T-helper 17 cell (primary cell): ENCODE measurements at regions not wholly inside any gene's neighbourhood (a gene's known extent, or its start where the extent isn't known, plus 50 kb on each side); places are given as distances from the start of the nearest gene placed in this dataset.
A peak's percentile ranks its signal among the peaks of the same experiment; 100 is the strongest.

ENCODE experiments used
- ATAC-seq: fragments of 150-1000 bp; cut with Tn5 transposase; 2 replicates; pipeline ENCODE4 v1.10.0; 2021; ENCODE audit warnings: mild to moderate bottlenecking, moderate library complexity
- DNase-seq, 3 donors: peaks; one replicate each; pipeline versions ENCODE4 v3.0.0 to v3.0.0-alpha.2; 2020 to 2021
- H3K9me3 ChIP-seq: one replicate; pipeline ENCODE4 v1.7.0; 2013; ENCODE audit warnings: low read length, mild to moderate bottlenecking; ENCODE audit not compliant: control insufficient read depth, poor library complexity, severe bottlenecking
- H3K27ac Mint-ChIP-seq: one replicate; pipeline ENCODE4 v1.8.0; 2022; ENCODE audit warnings: mild to moderate bottlenecking, moderate library complexity, mixed read lengths
- H3K27me3 Mint-ChIP-seq: one replicate; pipeline ENCODE4 v1.8.0; 2022; ENCODE audit warnings: mixed read lengths
- H3K36me3 Mint-ChIP-seq: one replicate; pipeline ENCODE4 v1.8.0; 2022; ENCODE audit warnings: low read depth, mixed read lengths
- H3K4me1 Mint-ChIP-seq: one replicate; pipeline ENCODE4 v1.8.0; 2022; ENCODE audit warnings: mild to moderate bottlenecking, mixed read lengths
- H3K4me3 Mint-ChIP-seq: one replicate; pipeline ENCODE4 v1.8.0; 2022; ENCODE audit warnings: mild to moderate bottlenecking, moderate library complexity, mixed read lengths

DNA sequence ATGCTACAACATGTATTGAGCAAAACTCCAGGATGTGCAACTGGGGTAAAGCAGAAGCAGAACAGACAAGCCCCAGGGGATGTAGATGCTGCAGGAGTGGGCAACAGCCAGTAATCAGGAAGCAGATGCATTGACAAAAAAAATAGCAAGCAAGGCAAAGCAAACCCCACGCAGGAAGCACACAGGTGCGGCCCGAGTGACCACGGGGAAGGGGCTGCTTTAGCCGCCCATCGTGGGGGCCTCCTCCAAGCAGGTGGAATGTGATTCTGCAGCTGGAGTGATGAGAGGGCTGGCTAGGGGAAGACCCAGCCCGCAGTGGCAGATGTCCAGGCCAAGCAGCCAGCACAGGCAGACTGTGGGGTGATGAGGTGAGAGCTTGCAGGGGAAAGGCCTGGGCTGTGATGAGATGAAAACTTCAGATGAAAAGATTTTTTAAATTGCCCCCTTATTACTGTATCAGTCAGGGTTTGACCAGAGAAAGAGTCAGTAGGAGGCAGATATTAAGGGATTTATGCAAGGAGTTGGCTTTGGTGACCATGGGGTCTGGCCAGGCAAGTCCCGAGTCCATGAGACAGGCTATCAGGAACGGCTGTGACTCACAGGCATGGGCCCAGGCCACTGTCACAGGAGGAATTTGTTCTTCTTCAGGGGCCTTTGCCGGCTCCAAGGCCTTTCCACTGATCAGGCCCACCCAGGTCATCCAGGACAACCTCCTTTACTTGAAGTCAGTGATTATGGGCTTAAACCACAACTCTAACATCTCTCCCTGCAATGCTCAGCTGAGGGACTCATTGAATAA is 207.6 kb downstream of the ANKRD60 start:
- H3K27ac Mint-ChIP-seq: no peak overlapping the region
- peak overlapping the region; percentile 47 for H3K4me3 Mint-ChIP-seq
- no peak for ATAC-seq
- H3K9me3 ChIP-seq: no peaks in the 10 kb centered on the region
- H3K36me3 Mint-ChIP-seq: no peaks in the 10 kb centered on the region
- H3K27me3 Mint-ChIP-seq: peaks cover 43% of the 10 kb centered on the region
- no peaks in the 10 kb centered on the region for H3K4me1 Mint-ChIP-seq
- no peak for DNase-seq

- H3K9me3 ChIP-seq: no peaks in the 10 kb centered on the region
- Mint-ChIP-seq H3K27me3 (peaks cover 40% of the 10 kb centered on the region), H3K4me3 (no peak overlapping the region), H3K4me1 (no peaks in the 10 kb centered on the region), H3K27ac (no peak overlapping the region), H3K36me3 (no peaks in the 10 kb centered on the region)
- DNase-seq: no peak
- ATAC-seq: no peak
Measured at GRCh38 chr20:58019850-58020625, 208.4 kb downstream of the ANKRD60 start.

DNA sequence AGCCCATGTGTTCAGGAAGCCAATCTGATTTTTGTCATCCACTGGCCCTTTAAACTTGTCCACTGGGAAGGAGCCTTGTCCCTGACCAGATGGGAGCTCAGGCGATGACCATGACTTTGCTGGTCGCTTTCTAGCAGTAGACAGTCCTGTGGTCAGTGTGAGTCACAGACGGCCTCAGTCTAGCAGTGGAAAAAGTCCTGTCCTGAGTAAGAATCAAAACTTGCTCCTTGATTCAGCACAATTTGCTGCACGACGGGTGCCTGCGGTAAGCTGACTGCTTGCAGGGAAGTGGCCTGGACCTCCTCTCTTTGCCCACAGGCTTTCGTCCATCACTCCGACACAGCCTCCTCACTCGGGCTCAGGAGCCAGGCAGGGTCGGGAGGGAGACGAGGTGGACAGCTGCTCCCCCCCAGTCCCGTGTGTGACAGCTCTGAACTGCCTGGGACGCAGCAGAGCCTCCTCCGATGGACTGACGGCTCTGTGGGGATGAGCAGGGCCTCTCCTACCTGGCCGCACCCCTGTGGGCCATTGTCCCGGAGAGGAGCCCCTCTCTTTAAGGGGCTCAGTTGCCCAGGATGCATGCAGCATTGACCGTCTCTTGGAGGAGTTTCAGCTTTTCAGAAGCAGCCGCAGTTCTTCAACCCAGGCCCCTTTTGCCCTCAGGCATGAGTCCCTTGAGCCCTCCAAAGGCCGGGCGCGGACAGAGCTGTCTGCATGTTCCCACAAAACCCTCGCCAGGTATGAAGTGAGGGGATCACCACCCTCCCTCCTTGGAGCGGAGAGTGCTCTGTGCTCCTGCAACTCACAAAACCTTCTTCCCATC is 209.2 kb downstream of the ANKRD60 start:
- no peaks in the 10 kb centered on the region for H3K36me3 Mint-ChIP-seq
- peaks cover 8% of the 10 kb centered on the region for H3K4me1 Mint-ChIP-seq
- no peak overlapping the region for H3K27ac Mint-ChIP-seq
- no peak overlapping the region for H3K4me3 Mint-ChIP-seq
- no peak for DNase-seq
- H3K9me3 ChIP-seq: no peaks in the 10 kb centered on the region
- ATAC-seq: no peak
- H3K27me3 Mint-ChIP-seq: peaks cover 32% of the 10 kb centered on the region

DNA sequence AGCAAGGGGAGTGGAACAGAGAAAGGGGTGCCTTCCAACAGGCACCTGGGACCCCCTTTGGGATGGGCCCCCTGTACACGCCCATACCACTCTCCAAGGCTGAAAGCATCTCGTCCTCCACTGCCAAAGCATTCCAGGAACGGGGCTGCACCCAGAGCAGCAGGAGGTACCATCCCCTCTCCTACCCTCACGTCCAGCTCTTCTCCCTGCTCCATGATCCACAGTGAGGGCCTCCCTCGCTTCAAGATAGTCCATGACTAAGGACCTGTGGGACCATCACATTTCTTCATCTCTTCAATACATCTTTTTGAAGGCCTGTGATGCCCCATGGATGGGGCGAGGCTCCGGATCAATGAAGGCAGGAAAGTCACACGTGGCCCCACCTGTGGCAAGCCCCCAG is 209.9 kb downstream of the ANKRD60 start:
- no peak overlapping the region for H3K4me3 Mint-ChIP-seq
- ATAC-seq: no peak
- DNase-seq: no peak
- H3K36me3 Mint-ChIP-seq: no peaks in the 10 kb centered on the region
- H3K27ac Mint-ChIP-seq: no peak overlapping the region
- H3K4me1 Mint-ChIP-seq: peaks cover 10% of the 10 kb centered on the region
- H3K9me3 ChIP-seq: no peaks in the 10 kb centered on the region
- peaks cover 28% of the 10 kb centered on the region for H3K27me3 Mint-ChIP-seq

- Mint-ChIP-seq H3K4me1 (peaks cover 10% of the 10 kb centered on the region), H3K27me3 (peaks cover 28% of the 10 kb centered on the region)
Measured at GRCh38 chr20:58017970-58018530, 210.4 kb downstream of the ANKRD60 start.

DNA sequence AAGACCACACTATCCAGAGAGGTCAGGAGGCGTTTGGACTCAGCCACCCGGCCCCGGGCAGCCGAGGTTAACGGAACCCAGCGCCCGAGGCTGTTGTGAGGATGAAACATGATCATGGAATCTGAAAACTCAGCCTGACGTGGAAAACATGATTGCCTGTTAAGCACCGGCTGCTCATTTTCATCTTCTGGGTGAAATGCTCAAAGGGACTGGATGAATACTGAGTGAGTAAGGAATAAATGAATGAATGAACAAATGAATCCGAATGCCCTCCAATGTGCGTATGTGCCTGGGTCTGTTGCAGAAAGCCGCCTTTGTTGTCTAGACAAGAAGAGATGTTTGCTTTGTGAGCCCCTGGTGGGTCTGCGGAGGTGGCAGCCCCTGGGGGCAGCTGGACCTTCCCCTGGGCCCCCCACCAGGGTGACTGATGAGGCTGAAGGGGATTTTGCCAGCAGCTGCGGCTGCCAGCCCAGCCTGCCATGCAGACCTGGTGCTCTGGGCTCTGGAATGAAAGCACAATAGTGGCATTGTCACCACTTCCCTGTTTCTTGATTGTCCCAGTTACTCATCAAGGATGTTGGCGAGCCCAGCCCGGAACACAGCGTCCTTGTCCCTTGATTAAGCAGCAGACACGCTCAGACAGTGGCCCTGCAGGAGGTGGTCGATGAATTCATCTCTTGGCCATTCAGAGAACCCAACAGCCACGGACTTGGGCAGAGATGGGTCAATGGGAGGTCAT is 211.1 kb downstream of the ANKRD60 start:
- Mint-ChIP-seq H3K27me3 (peaks cover 28% of the 10 kb centered on the region), H3K36me3 (no peaks in the 10 kb centered on the region), H3K4me3 (no peak overlapping the region), H3K27ac (no peak overlapping the region), H3K4me1 (peaks cover 10% of the 10 kb centered on the region)
- H3K9me3 ChIP-seq: no peaks in the 10 kb centered on the region
- no peak for ATAC-seq
- DNase-seq: no peak

More at GRCh38 chr20:58017970-58018530, 210.4 kb downstream of the ANKRD60 start:
- no peak for DNase-seq
- ATAC-seq: no peak
- no peaks in the 10 kb centered on the region for H3K9me3 ChIP-seq
- H3K36me3 Mint-ChIP-seq: no peaks in the 10 kb centered on the region
- H3K4me3 Mint-ChIP-seq: no peak overlapping the region
- H3K27ac Mint-ChIP-seq: no peak overlapping the region

GRCh38 chr20:58016779-58017178 is 211.7 kb downstream of the ANKRD60 start:
- ATAC-seq (no peak), DNase-seq (no peak)
- H3K9me3 ChIP-seq: no peaks in the 10 kb centered on the region
- Mint-ChIP-seq H3K4me1 (peaks cover 10% of the 10 kb centered on the region), H3K27ac (no peak overlapping the region), H3K4me3 (no peak overlapping the region), H3K36me3 (no peaks in the 10 kb centered on the region), H3K27me3 (peaks cover 33% of the 10 kb centered on the region)

GRCh38 chr20:58014628-58015315 is 213.7 kb downstream of the ANKRD60 start:
- H3K4me1 Mint-ChIP-seq: peaks cover 10% of the 10 kb centered on the region
- peak overlapping the region; percentile 63 for H3K4me3 Mint-ChIP-seq

DNA sequence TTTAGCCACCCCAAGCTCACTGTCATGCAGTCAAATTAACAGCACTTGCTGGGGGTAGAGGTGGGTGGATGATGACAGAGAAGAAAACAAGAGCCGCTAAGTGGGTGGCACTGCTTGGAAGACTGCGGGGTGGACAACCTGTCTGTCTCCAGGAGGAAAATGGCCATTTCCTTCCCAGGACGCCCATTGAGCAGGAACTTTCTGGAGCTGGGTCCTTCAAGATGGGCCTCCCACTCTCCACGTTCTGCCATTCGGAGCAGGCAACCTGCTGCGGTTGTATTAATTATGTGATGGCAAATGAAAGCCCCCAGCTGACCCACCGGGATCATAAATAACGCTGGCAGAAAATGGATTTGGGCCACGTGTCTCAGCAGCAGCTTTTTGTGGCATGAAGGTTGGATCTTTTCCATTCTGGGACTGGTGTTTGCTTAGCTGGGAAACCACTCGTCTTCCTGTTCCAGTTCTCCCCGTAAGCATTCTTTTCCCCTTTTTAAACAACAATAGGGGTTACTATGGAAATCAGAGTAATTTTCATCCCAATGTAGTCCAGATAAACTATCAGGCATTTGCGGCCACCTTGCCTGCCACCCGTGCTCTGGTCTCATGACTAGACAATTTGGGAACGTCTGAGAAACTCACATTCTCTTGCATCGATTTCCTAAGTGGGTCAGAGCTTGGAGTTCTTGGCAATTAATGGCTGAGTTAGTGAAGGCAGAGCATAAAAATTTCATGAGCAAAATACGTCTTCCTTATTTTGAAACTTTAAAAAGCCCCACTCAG is 215.5 kb downstream of the ANKRD60 start:
- H3K4me1 Mint-ChIP-seq: peaks cover 10% of the 10 kb centered on the region
- no peak overlapping the region for H3K27ac Mint-ChIP-seq
- DNase-seq: no peak
- no peak for ATAC-seq
- H3K9me3 ChIP-seq: no peaks in the 10 kb centered on the region
- peaks cover 48% of the 10 kb centered on the region for H3K27me3 Mint-ChIP-seq
- no peak overlapping the region for H3K4me3 Mint-ChIP-seq
- H3K36me3 Mint-ChIP-seq: no peaks in the 10 kb centered on the region

More at GRCh38 chr20:58014628-58015315, 213.7 kb downstream of the ANKRD60 start:
- ATAC-seq: peak; percentile 80
- no peak for DNase-seq
- H3K36me3 Mint-ChIP-seq: no peaks in the 10 kb centered on the region
- no peaks in the 10 kb centered on the region for H3K9me3 ChIP-seq
- H3K27ac Mint-ChIP-seq: no peak overlapping the region
- H3K27me3 Mint-ChIP-seq: peaks cover 40% of the 10 kb centered on the region

DNA sequence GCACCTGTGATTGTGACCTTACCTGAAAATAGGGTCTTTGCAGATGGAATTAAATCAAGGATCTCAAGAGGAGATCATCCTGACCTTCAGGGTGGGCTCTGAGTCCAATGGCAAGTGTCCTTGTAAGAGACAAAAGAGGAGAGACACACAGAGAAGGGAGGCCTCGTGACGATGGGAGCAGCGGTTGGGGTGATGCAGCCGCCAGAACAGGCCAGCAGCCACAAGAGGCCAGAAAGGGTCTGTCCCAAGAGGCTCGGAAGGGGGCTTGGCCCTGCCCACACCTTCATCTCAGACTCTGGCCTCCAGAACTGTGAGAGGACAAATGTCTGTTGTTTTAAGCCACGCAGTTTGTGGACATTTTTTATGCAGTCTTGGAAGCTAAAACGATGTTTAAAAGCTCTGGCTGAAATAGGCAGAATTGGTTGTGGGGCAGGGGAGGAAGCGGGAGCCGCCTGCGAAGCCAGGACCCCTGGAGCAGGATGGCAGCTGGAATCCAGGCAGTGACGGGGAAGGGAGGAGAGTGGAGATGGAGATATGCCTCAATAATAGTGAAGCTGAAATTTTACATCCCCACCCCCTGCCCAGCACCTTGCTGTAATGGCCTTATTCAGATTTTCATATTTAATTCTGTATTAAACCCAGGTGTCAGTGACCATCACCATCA is 216.4 kb downstream of the ANKRD60 start:
- ATAC-seq (no peak), DNase-seq (no peak)
- H3K4me3 Mint-ChIP-seq: no peak overlapping the region
- no peaks in the 10 kb centered on the region for H3K36me3 Mint-ChIP-seq
- H3K4me1 Mint-ChIP-seq: peaks cover 10% of the 10 kb centered on the region
- H3K9me3 ChIP-seq: no peaks in the 10 kb centered on the region
- peaks cover 40% of the 10 kb centered on the region for H3K27me3 Mint-ChIP-seq
- H3K27ac Mint-ChIP-seq: no peak overlapping the region
